Muscle of leg (tissue), 3 donors: ENCODE measurements at regions not wholly inside any gene's neighbourhood (a gene's known extent, or its start where the extent isn't known, plus 50 kb on each side); places are given as distances from the start of the nearest gene placed in this dataset.

Experiments used
- DNase-seq: peaks from one replicate; pipeline ENCODE4 v3.0.0; 2013
- H3K27ac ChIP-seq: one replicate; pipeline ENCODE4 v1.5.1; 2013; ENCODE audit warnings: mild to moderate bottlenecking, low read length, control low read depth
- H3K27me3 ChIP-seq: one replicate; pipeline ENCODE4 v1.6.1; 2013; ENCODE audit warnings: low read length; ENCODE audit not compliant: control insufficient read depth, insufficient read depth
- H3K36me3 ChIP-seq: one replicate; pipeline ENCODE4 v1.6.1; 2013; ENCODE audit warnings: low read length; ENCODE audit not compliant: control insufficient read depth, insufficient read depth
- H3K4me1 ChIP-seq: one replicate; pipeline ENCODE4 v1.6.1; 2013; ENCODE audit warnings: low read length; ENCODE audit not compliant: control insufficient read depth, insufficient read depth
- H3K4me3 ChIP-seq: one replicate; pipeline ENCODE4 v1.5.1; 2013; ENCODE audit warnings: low read length, control low read depth
- H3K9me3 ChIP-seq: replicated peaks from 2 replicates; pipeline ENCODE4 v1.6.1; 2013; ENCODE audit warnings: low read depth, low read length; ENCODE audit not compliant: control insufficient read depth
- WGBS: methylation state at CpG from one replicate; pipeline ENCODE4 v1.1.5; 2013; ENCODE audit warnings: missing lambda C conversion rate; ENCODE audit not compliant: insufficient coverage; 5-methylcytosine and 5-hydroxymethylcytosine counted together

- WGBS = 70% methylated on average over 2 of the region's 3 CpGs
These were observed 285.1 kb upstream of the CDH6 start for GRCh38 chr5:30908356-30908755.

GRCh38 chr5:30900367-30900766 is 293.1 kb upstream of the CDH6 start:
- Histone ChIP-seq H3K4me1 (no peaks in the 10 kb centered on the region), H3K27me3 (no peaks in the 10 kb centered on the region), H3K27ac (no peak overlapping the region), H3K9me3 (no peaks in the 10 kb centered on the region), H3K36me3 (no peaks in the 10 kb centered on the region), H3K4me3 (no peak overlapping the region)
- DNase-seq = no peak

More at GRCh38 chr5:30908356-30908755, 285.1 kb upstream of the CDH6 start:
- Histone ChIP-seq H3K4me3 (no peak overlapping the region), H3K9me3 (no peaks in the 10 kb centered on the region), H3K4me1 (no peaks in the 10 kb centered on the region), H3K27ac (no peak overlapping the region), H3K27me3 (no peaks in the 10 kb centered on the region), H3K36me3 (no peaks in the 10 kb centered on the region)
- DNase-seq = no peak

- WGBS = no CpG with 5 or more reads among the region's 2 CpGs
- Histone ChIP-seq H3K4me3 (no peak overlapping the region), H3K36me3 (no peaks in the 10 kb centered on the region), H3K4me1 (no peaks in the 10 kb centered on the region), H3K27ac (no peak overlapping the region), H3K9me3 (no peaks in the 10 kb centered on the region), H3K27me3 (no peaks in the 10 kb centered on the region)
- DNase-seq = no peak
These were observed 298.7 kb upstream of the CDH6 start for GRCh38 chr5:30894811-30895210.

- Histone ChIP-seq H3K4me1 (no peaks in the 10 kb centered on the region), H3K27me3 (no peaks in the 10 kb centered on the region), H3K9me3 (no peaks in the 10 kb centered on the region), H3K36me3 (no peaks in the 10 kb centered on the region), H3K4me3 (no peak overlapping the region), H3K27ac (no peak overlapping the region)
- DNase-seq = no peak
These were observed 301.8 kb upstream of the CDH6 start for GRCh38 chr5:30891660-30892059.

- WGBS = 50% methylated on average over 2 of the region's 2 CpGs
- Histone ChIP-seq H3K27ac (no peak overlapping the region), H3K27me3 (no peaks in the 10 kb centered on the region), H3K9me3 (no peaks in the 10 kb centered on the region), H3K36me3 (no peaks in the 10 kb centered on the region), H3K4me1 (no peaks in the 10 kb centered on the region), H3K4me3 (no peak overlapping the region)
- DNase-seq = no peak
These were observed 303.1 kb upstream of the CDH6 start for GRCh38 chr5:30890377-30890776.

GRCh38 chr5:30880514-30880913 is 313.0 kb upstream of the CDH6 start:
- Histone ChIP-seq H3K4me1 (no peaks in the 10 kb centered on the region), H3K27me3 (no peaks in the 10 kb centered on the region), H3K27ac (no peak overlapping the region), H3K4me3 (no peak overlapping the region), H3K36me3 (no peaks in the 10 kb centered on the region), H3K9me3 (no peaks in the 10 kb centered on the region)
- no CpG with 5 or more reads among the region's 3 CpGs for WGBS
- DNase-seq = no peak

GRCh38 chr5:30879887-30880286 is 313.6 kb upstream of the CDH6 start:
- Histone ChIP-seq H3K4me1 (no peaks in the 10 kb centered on the region), H3K27me3 (no peaks in the 10 kb centered on the region), H3K27ac (no peak overlapping the region), H3K36me3 (no peaks in the 10 kb centered on the region), H3K4me3 (no peak overlapping the region), H3K9me3 (no peaks in the 10 kb centered on the region)
- no peak for DNase-seq
- no CpG with 5 or more reads among the region's 2 CpGs for WGBS

- Histone ChIP-seq H3K36me3 (no peaks in the 10 kb centered on the region), H3K4me3 (no peak overlapping the region), H3K27me3 (no peaks in the 10 kb centered on the region), H3K9me3 (no peaks in the 10 kb centered on the region), H3K4me1 (no peaks in the 10 kb centered on the region), H3K27ac (no peak overlapping the region)
- no CpG with 5 or more reads among the region's 1 CpG for WGBS
- no peak for DNase-seq
These were observed 314.7 kb upstream of the CDH6 start for GRCh38 chr5:30878746-30879145.

GRCh38 chr5:30878296-30878695 is 315.2 kb upstream of the CDH6 start:
- Histone ChIP-seq H3K36me3 (no peaks in the 10 kb centered on the region), H3K9me3 (no peaks in the 10 kb centered on the region), H3K27me3 (no peaks in the 10 kb centered on the region), H3K4me3 (no peak overlapping the region), H3K4me1 (no peaks in the 10 kb centered on the region), H3K27ac (no peak overlapping the region)
- DNase-seq = no peak
- WGBS = no CpG with 5 or more reads among the region's 10 CpGs

GRCh38 chr5:30874241-30875034 is 319.0 kb upstream of the CDH6 start:
- Histone ChIP-seq H3K27ac (no peak overlapping the region), H3K36me3 (no peaks in the 10 kb centered on the region), H3K4me1 (no peaks in the 10 kb centered on the region), H3K27me3 (no peaks in the 10 kb centered on the region), H3K9me3 (no peaks in the 10 kb centered on the region), H3K4me3 (no peak overlapping the region)
- 73% methylated on average over 4 of the region's 10 CpGs for WGBS
- peak; percentile 4 for DNase-seq

- DNase-seq = no peak
These were observed 322.3 kb upstream of the CDH6 start for GRCh38 chr5:30871196-30871595.

More at GRCh38 chr5:30871196-30871595, 322.3 kb upstream of the CDH6 start:
- WGBS = 80% methylated on average over 1 of the region's 3 CpGs
- H3K4me3 ChIP-seq = no peak overlapping the region
- no peaks in the 10 kb centered on the region for H3K36me3 ChIP-seq
- H3K9me3 ChIP-seq = no peaks in the 10 kb centered on the region
- H3K27me3 ChIP-seq = no peaks in the 10 kb centered on the region
- no peaks in the 10 kb centered on the region for H3K4me1 ChIP-seq
- no peak overlapping the region for H3K27ac ChIP-seq
